ENCODE measurements at regions not wholly inside any gene's neighbourhood (a gene's known extent, or its start where the extent isn't known, plus 50 kb on each side); places are given as distances from the start of the nearest gene placed in this dataset.

DNA sequence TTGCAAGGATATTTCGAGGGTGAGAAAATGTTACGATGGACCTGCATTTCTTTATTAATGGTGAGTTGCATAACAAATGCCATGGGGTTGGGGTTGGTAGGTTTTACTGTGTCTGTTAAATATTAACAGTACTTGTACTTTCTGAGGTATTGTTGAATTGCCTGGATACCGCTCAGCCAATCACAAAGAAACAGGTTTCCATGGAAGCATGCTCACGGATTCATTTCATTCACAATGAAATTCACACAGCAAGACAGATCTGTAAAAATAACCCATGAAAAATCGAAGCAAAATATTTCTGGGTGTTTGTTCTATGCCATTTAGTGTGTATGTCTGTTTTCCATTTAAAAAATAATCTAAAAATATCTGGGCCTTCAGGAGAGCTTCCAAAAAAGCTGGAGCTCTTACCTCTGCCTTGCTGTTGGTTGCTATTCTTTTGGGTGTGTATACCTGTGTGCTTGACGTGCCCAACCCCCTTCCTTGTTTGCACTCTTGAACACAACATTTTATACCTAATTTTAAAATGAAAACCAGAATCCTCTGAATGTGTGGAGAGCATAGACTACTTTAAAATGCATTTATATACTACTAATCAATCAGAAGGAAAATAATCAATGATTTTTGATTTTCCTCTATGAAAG, 479.8 kb upstream of the TBL1XR1 start:
- H2AFZ ChIP-seq (ENCODE audit: insufficient read depth, low read depth, low read length, poor library complexity, severe bottlenecking) = no peak overlapping the region
- ChIA-PET CTCF (no interaction called here), POLR2A (no interaction called here)
- H3K27ac Mint-ChIP-seq = no peak overlapping the region
- no peak overlapping the region for H3K4me2 ChIP-seq (replicated peaks; ENCODE audit: low read depth, low read length, poor library complexity, severe bottlenecking)
- no peaks in the 10 kb centered on the region for H3K9me3 Mint-ChIP-seq (ENCODE audit: insufficient read depth)
- no peaks in the 10 kb centered on the region for H3K79me2 ChIP-seq (ENCODE audit: control insufficient read depth, insufficient read depth, low read length)
- 100% methylated on average over 2 of the region's 6 CpGs for WGBS (ENCODE audit: insufficient coverage)
- H3K4me1 ChIP-seq (ENCODE audit: control insufficient read depth in 2 of 2, insufficient read depth in 2 of 2, low read length in 2 of 2) = no peaks in the 10 kb centered on the region
- no peaks in the 10 kb centered on the region for H3K27me3 ChIP-seq (replicated peaks in 1 of 4; ENCODE audit: control extremely low read depth in 1 of 4, control insufficient read depth in 3 of 4, insufficient read depth in 4 of 4, low read length in 3 of 4)
- H3K9ac ChIP-seq (ENCODE audit: low read length) = no peak overlapping the region
- peaks cover 6% of the 10 kb centered on the region for H3K4me1 Mint-ChIP-seq
- H3K36me3 ChIP-seq (replicated peaks in 1 of 2; ENCODE audit: control extremely low read depth in 1 of 2, control insufficient read depth in 1 of 2, extremely low read depth in 1 of 2, insufficient read depth in 2 of 2, low read length in 1 of 2) = no peaks in the 10 kb centered on the region
- ATAC-seq (ENCODE audit: low read depth) (no peak), DNase-seq (no peak)
- H3K4me3 ChIP-seq (ENCODE audit: control extremely low read depth in 1 of 5, extremely low read depth in 1 of 5, insufficient read depth in 1 of 5, low read depth in 2 of 5, low read length in 4 of 5) = no peak overlapping the region
- TF ChIP-seq, protein P1, sequence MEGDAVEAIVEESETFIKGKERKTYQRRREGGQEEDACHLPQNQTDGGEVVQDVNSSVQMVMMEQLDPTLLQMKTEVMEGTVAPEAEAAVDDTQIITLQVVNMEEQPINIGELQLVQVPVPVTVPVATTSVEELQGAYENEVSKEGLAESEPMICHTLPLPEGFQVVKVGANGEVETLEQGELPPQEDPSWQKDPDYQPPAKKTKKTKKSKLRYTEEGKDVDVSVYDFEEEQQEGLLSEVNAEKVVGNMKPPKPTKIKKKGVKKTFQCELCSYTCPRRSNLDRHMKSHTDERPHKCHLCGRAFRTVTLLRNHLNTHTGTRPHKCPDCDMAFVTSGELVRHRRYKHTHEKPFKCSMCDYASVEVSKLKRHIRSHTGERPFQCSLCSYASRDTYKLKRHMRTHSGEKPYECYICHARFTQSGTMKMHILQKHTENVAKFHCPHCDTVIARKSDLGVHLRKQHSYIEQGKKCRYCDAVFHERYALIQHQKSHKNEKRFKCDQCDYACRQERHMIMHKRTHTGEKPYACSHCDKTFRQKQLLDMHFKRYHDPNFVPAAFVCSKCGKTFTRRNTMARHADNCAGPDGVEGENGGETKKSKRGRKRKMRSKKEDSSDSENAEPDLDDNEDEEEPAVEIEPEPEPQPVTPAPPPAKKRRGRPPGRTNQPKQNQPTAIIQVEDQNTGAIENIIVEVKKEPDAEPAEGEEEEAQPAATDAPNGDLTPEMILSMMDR (IDR thresholded peaks at IDR 0.05) = no peak
- no peak for TF ChIP-seq EZH2 (IDR thresholded peaks at IDR 0.05; ENCODE audit: borderline replicate concordance, insufficient read depth, low read depth, low read length, poor library complexity, severe bottlenecking)
- intact Hi-C loops (cut with micrococcal nuclease) = no loop called here
- no peaks in the 10 kb centered on the region for H4K20me1 ChIP-seq (ENCODE audit: control insufficient read depth, insufficient read depth, low read length, poor library complexity, severe bottlenecking)
- H3K27me3 Mint-ChIP-seq = no peaks in the 10 kb centered on the region
- H3K4me3 Mint-ChIP-seq = no peak overlapping the region
- H3K9me3 ChIP-seq (ENCODE audit: control extremely low read depth in 1 of 3, control insufficient read depth in 2 of 3, insufficient read depth in 1 of 3, low read length in 2 of 3) = no peaks in the 10 kb centered on the region
- H3K27ac ChIP-seq (ENCODE audit: low read length in 2 of 2) = no peak overlapping the region

DNA sequence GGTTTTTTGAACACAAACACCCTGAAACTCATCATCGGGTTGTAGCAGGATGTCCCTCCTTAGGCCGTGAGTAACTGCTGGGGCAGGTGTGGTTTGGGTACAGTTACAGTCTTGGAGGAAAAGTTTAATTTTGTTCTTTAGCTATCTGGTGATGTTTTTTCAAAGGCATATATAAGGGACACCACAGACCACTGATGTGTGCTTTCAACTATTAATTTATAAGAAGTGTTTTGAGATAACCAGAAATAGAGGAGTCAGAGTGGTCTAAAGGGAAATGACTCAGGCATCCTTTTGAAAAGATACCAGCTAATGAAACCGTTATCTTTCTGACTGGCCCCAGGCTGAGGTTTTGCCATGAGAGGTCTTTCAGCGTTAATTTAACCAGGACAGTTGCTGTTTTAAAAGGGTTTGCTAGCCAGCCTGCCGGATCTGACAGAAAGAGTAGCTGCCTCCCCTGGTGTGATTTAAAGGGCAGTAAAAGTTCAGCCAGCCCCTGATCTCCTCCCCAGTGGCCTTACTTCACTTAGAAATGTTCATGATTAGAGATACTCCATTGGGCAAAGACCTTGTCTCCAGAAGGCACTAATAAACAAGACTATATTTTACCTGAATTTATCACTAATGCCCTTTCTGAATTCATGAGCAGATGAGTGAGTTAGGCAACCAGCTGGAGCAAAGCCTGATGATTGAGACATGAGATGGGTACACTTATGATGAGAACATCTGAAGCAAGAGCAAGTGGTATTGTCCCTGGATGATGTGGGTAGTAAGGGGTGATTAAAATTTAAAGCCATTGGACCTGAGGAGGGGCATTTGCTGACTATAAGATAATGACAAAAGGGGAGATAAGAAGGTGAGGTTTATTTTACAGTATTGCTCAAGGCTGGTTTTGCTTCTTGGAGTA, 482.5 kb upstream of the TBL1XR1 start:
- Mint-ChIP-seq H3K27ac (no peak overlapping the region), H3K9me3 (ENCODE audit: insufficient read depth) (no peaks in the 10 kb centered on the region), H3K27me3 (no peaks in the 10 kb centered on the region), H3K4me1 (peaks cover 9% of the 10 kb centered on the region), H3K4me3 (no peak overlapping the region)
- no peak overlapping the region for H3K27ac ChIP-seq (ENCODE audit: low read length in 2 of 2)
- H3K4me3 ChIP-seq (ENCODE audit: control extremely low read depth in 1 of 5, extremely low read depth in 1 of 5, insufficient read depth in 1 of 5, low read depth in 2 of 5, low read length in 4 of 5) = no peak overlapping the region
- H3K27me3 ChIP-seq (replicated peaks in 1 of 4; ENCODE audit: control extremely low read depth in 1 of 4, control insufficient read depth in 3 of 4, insufficient read depth in 4 of 4, low read length in 3 of 4) = no peaks in the 10 kb centered on the region
- H3K9ac ChIP-seq (ENCODE audit: low read length) = no peak overlapping the region
- ChIA-PET CTCF (interaction anchor here (0.9 kb wide), 1 partner anchor 10 kb away, joined by 3 read pairs; no protein-coding TSS in a partner anchor), POLR2A (no interaction called here)
- ATAC-seq (ENCODE audit: low read depth) (no peak), DNase-seq (no peak)
- H3K36me3 ChIP-seq (replicated peaks in 1 of 2; ENCODE audit: control extremely low read depth in 1 of 2, control insufficient read depth in 1 of 2, extremely low read depth in 1 of 2, insufficient read depth in 2 of 2, low read length in 1 of 2) = no peaks in the 10 kb centered on the region
- H2AFZ ChIP-seq (ENCODE audit: insufficient read depth, low read depth, low read length, poor library complexity, severe bottlenecking) = peak overlapping the region; percentile 2
- H3K79me2 ChIP-seq (ENCODE audit: control insufficient read depth, insufficient read depth, low read length) = no peaks in the 10 kb centered on the region
- H3K9me3 ChIP-seq (ENCODE audit: control extremely low read depth in 1 of 3, control insufficient read depth in 2 of 3, insufficient read depth in 1 of 3, low read length in 2 of 3) = no peaks in the 10 kb centered on the region
- WGBS (ENCODE audit: insufficient coverage) = 9% methylated on average over 3 of the region's 5 CpGs
- intact Hi-C loops (cut with micrococcal nuclease) = no loop called here
- H4K20me1 ChIP-seq (ENCODE audit: control insufficient read depth, insufficient read depth, low read length, poor library complexity, severe bottlenecking) = no peaks in the 10 kb centered on the region
- H3K4me2 ChIP-seq (replicated peaks; ENCODE audit: low read depth, low read length, poor library complexity, severe bottlenecking) = no peak overlapping the region
- H3K4me1 ChIP-seq (ENCODE audit: control insufficient read depth in 2 of 2, insufficient read depth in 2 of 2, low read length in 2 of 2) = no peaks in the 10 kb centered on the region
- TF ChIP-seq EZH2 (IDR thresholded peaks at IDR 0.05; ENCODE audit: borderline replicate concordance, insufficient read depth, low read depth, low read length, poor library complexity, severe bottlenecking) = no peak
- TF ChIP-seq, protein P1 (IDR thresholded peaks at IDR 0.05) = no peak
